LoVo (cell line): ENCODE measurements at regions not wholly inside any gene's neighbourhood (a gene's known extent, or its start where the extent isn't known, plus 50 kb on each side); places are given as distances from the start of the nearest gene placed in this dataset.

Source experiments
- DNase-seq: peaks from one replicate; pipeline ENCODE4 v3.0.0-alpha.2; 2016; ENCODE audit warnings: low spot score

GRCh38 chr15:95825671-95826411 is 504.7 kb upstream of the NR2F2 start:
- no peak for DNase-seq

GRCh38 chr15:95826412-95827195 is 503.9 kb upstream of the NR2F2 start:
- DNase-seq: no peak

- no peak for DNase-seq
Measured at GRCh38 chr15:95829062-95829461, 501.4 kb upstream of the NR2F2 start.

GRCh38 chr15:95830281-95830680 is 500.2 kb upstream of the NR2F2 start:
- DNase-seq: no peak

GRCh38 chr15:95832668-95833067 is 497.8 kb upstream of the NR2F2 start:
- DNase-seq: no peak

- DNase-seq: no peak
Measured at GRCh38 chr15:95834028-95834804, 496.3 kb upstream of the NR2F2 start.

GRCh38 chr15:95836536-95836935 is 494.0 kb upstream of the NR2F2 start:
- no peak for DNase-seq

GRCh38 chr15:95837341-95838004 is 493.0 kb upstream of the NR2F2 start:
- DNase-seq: no peak

GRCh38 chr15:95839367-95839782 is 491.1 kb upstream of the NR2F2 start:
- no peak for DNase-seq

- no peak for DNase-seq
Measured at GRCh38 chr15:95840004-95840403, 490.5 kb upstream of the NR2F2 start.

- DNase-seq: no peak
Measured at GRCh38 chr15:95840855-95841254, 489.6 kb upstream of the NR2F2 start.

- no peak for DNase-seq
Measured at GRCh38 chr15:95842576-95842975, 487.9 kb upstream of the NR2F2 start.

- no peak for DNase-seq
Measured at GRCh38 chr15:95843241-95843910, 487.1 kb upstream of the NR2F2 start.

GRCh38 chr15:95845862-95846515 is 484.5 kb upstream of the NR2F2 start:
- no peak for DNase-seq

GRCh38 chr15:95848126-95848525 is 482.4 kb upstream of the NR2F2 start:
- no peak for DNase-seq

GRCh38 chr15:95850837-95851236 is 479.7 kb upstream of the NR2F2 start:
- DNase-seq: peak; percentile 9

- no peak for DNase-seq
Measured at GRCh38 chr15:95853350-95853749, 477.1 kb upstream of the NR2F2 start.

GRCh38 chr15:95857124-95857757 is 473.3 kb upstream of the NR2F2 start:
- DNase-seq: no peak

- no peak for DNase-seq
Measured at GRCh38 chr15:95857758-95858157, 472.7 kb upstream of the NR2F2 start.

GRCh38 chr15:95860406-95860805 is 470.1 kb upstream of the NR2F2 start:
- no peak for DNase-seq

GRCh38 chr15:95864467-95864886 is 466.0 kb upstream of the NR2F2 start:
- DNase-seq: no peak
